ENCODE measurements at regions not wholly inside any gene's neighbourhood (a gene's known extent, or its start where the extent isn't known, plus 50 kb on each side); places are given as distances from the start of the nearest gene placed in this dataset.

DNA sequence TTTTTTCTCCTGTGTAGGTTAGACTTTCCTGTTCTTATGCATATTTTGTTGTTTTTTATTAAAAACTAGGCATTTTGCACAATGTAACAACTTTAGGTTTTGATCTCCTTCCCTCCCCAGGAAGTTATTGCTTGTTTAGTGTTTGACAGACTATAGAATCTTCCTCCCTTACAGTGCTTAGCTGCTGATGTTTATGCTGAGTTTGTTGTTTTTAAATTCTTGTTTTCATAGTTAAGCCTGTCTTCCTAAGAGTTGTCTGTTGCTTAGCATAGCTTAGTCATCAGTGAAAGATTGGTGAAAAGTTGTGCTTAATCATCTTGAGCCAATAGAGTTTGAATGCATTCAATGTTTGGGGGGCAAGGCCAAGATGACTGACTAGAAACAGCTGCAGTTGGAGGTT, 157.5 kb downstream of the NKX6-1 start:
- TF ChIP-seq GATA3 (IDR thresholded peaks at IDR 0.05; ENCODE audit: low read depth, low read length) (no peak), GATA2 (IDR thresholded peaks at IDR 0.05; ENCODE audit: low read depth, low read length) (no peak)

DNA sequence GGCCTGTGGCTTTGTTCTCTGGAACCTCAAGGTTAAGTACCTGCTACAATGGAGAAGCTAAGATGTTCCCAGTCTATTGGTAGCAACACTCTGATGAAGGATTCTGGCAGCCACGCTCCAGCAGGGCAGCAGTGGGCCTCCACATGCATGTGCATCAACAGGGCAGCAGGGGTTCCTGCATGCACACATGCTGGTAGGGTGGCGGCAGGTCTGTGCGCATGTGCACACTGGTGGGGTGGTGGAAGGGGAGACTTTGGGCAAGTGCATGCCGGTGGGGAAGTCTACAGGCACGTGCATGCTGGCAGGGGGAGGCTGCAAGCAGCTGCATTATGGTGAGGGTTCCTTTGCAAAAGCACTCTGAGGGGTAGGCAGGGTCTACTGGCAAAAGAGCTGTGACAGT, 160.7 kb downstream of the NKX6-1 start:
- TF ChIP-seq GATA3 (IDR thresholded peaks at IDR 0.05; ENCODE audit: low read depth, low read length) = no peak
- TF ChIP-seq GATA2 (IDR thresholded peaks at IDR 0.05; ENCODE audit: low read depth, low read length) = no peak

DNA sequence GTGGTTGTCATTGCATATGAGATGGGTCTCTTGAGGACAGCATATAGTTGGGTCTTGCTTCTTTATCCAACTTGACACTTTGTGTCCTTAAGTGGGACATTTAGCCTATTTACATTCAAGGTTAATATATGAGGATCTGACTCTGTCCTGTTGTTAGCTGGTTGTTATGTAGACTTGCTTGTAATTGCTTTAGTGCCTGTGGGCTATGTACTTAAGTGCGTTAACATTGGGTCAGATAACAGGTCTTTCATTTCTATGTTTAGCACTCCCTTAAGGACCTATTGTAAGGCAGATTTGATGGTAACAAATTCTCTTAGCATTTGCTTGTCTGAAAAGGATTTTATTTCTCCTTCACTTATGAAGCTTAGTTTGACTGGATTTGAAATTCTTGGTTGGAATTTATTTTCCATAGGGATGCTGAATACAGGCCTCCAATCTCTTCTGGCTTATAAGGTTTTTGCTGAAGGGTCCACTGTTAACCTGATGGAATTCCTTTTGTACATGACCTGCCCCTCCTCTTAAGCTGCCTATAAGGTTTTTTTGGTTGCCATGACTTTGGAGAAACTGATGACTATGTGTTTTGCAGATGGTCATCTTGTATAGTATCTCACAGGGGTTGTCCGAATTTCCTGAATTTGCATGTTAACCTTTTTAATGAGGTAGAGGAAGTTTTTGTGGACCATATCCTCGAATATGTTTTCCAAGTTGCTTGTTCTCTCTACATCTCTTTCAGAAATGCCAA, 162.0 kb downstream of the NKX6-1 start:
- no peak for TF ChIP-seq GATA3 (IDR thresholded peaks at IDR 0.05; ENCODE audit: low read depth, low read length)
- no peak for TF ChIP-seq GATA2 (IDR thresholded peaks at IDR 0.05; ENCODE audit: low read depth, low read length)

DNA sequence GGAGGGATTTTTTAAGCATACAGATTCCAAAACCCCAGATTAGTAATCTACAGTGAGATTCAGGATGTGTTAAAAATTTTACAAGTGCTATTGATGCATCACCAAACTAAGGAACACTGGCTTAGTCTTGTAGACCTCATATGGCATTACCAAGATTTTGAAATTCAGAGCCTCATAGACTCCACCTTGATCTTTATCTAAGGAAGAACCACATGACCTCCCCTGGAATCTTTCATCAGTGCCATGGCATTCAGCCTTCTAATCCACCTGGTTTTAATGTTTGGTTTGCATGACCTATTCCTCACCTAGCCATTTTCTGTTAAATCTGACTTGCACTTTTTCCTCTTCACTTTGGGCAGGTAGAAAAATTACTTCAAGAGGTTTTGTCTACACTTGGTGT, 171.6 kb downstream of the NKX6-1 start:
- TF ChIP-seq GATA3 (IDR thresholded peaks at IDR 0.05; ENCODE audit: low read depth, low read length) (no peak), GATA2 (IDR thresholded peaks at IDR 0.05; ENCODE audit: low read depth, low read length) (no peak)

DNA sequence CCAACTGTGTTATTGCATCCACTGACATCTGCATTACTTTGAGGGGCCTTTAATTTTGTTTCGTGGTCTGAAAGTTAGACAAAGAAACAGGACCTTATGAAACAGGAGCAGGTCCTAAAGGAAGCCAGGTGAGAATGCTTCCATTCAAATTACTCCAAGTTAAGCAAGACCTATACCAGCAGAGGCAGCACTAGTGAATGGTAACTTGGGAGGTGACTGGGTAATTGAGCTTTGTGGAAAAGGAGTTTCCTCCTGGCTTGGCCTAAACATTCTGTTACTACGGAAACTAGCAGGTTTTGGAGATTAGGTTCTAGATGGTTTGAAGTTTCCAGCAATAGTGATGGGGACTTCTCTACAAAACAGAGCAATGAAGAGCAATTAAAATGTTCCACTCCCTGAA, 173.5 kb downstream of the NKX6-1 start:
- no peak for TF ChIP-seq GATA3 (IDR thresholded peaks at IDR 0.05; ENCODE audit: low read depth, low read length)
- TF ChIP-seq GATA2 (IDR thresholded peaks at IDR 0.05; ENCODE audit: low read depth, low read length) = no peak

DNA sequence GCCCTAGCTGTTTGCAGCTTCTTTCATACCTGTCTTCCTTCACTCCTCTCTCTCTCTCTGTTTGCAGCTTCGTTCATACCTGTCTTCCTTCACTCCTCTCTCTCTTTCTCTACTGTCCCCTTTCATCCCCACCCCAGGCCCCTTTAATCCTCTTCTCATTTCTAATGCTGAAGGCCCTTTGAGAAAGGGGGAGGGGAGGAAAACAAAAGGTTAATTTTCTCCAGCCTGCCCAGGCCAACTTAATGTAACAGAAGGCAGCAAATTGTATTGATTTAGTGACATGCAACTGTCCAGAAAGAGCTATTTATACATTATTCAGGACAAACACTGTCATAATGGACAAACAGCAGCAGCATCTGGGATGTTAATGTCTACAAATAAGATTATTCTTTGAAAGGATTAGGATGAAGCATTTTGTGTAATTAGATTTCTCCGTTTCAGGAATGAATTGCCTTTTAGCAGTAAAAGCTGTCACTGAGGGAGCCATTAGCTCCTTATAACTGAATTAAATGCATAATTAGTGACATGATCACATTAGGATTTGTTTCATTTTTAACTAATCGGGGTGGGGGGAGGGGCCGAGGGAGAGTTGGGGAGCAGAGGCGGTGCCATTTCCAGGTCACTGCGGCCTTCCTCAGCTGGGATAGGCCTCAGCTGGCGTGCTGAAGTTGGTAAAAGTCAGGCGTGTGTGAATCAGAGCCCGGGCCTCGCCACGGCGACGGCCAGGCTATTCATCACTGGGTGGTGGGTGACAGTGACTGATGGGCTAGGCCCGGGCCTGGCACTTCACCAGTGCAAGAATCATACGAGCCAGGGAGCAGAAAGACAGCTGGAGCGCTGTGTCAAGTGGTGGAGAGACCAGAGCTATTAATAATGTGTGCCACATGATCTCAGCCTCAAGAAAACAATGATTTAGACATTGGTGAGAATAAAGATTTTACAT, 174.5 kb downstream of the NKX6-1 start:
- TF ChIP-seq GATA3 (IDR thresholded peaks at IDR 0.05; ENCODE audit: low read depth, low read length) (no peak), GATA2 (IDR thresholded peaks at IDR 0.05; ENCODE audit: low read depth, low read length) (no peak)

DNA sequence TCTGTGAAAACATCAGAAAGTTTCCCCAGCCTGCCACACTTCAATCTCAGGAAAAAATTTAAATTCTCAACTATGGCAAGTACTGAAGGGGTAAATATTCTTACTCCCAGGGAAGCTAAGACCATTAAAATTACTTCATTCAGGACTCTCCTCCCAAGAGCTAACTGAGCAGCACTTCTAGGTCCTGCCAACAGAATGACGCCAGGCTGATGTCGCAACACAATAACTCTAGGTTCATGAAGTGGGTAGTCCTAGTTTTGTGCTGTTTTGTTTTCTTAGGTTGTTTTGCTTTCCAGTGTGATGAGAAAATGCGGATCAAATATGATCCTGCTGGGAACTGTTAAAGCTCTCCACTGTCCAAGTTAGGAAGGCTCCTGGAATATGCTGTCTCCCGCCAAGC, 180.0 kb downstream of the NKX6-1 start:
- TF ChIP-seq GATA2 (IDR thresholded peaks at IDR 0.05; ENCODE audit: low read depth, low read length) (no peak), GATA3 (IDR thresholded peaks at IDR 0.05; ENCODE audit: low read depth, low read length) (no peak)

DNA sequence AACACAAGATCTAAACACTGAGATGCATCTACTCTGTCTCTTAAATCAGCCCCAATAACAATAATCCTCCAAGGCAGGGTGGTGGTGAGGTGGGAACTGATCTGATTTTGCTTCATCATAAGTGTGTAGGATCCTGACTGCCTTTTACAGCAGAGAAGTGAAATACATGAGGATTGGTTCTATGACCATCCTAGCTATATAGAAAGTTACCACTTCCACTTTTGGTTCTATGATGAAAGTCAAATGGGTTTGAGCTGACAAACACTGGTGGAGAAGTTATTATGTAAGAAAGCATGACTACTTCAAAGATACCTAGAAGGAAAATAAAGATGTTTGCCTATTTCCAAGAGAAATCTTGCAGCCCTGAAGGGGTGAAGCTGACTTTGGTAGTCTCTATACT, 181.6 kb downstream of the NKX6-1 start:
- TF ChIP-seq GATA2 (IDR thresholded peaks at IDR 0.05; ENCODE audit: low read depth, low read length) (no peak), GATA3 (IDR thresholded peaks at IDR 0.05; ENCODE audit: low read depth, low read length) (no peak)

DNA sequence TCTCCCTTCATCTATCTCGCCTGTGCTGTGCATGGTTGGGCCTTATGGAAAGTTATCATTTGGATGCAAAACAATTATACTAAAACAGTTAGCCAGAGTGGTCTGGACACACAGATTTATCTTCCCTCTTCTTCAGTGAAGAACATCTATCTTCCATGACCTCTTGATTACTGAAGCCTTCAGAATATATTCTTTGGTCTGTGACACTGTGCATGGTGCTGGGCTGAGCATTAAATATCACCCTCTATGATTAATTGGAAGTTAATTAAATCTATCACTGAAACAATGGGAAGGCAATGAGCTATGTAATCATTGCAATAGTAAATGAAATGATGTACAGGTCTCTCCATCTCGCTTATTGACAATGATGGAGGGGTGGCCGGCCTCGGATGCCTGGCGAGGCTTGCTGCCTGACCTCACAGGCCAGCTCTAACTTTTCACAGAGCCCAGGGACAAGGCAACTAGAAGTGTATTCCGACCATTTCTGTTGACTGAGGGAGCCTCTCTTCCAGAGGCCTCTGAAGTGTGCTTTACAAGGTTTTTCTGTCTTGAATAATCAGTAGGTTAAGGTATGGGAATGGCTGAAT, 186.6 kb downstream of the NKX6-1 start:
- TF ChIP-seq GATA2 (IDR thresholded peaks at IDR 0.05; ENCODE audit: low read depth, low read length) (no peak), GATA3 (IDR thresholded peaks at IDR 0.05; ENCODE audit: low read depth, low read length) (no peak)

DNA sequence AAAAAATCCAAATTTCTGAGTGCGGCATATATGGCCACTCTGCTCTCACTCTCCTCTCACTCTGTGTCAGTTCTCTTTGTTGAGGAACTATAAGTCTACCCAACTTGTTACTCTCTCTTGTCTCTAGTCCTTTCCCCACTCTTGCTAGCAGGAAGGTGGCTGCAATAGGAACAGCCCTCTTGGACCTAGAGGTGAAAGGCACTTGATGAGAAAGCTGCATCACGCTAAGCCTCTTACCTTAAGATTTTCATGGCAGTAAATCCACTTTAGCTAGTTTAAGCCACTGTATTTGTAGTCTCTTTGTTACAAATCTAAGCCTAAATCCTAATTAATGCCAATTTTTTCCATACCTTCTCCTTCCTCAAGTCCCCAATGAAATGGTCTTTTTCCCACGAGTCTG, 189.9 kb downstream of the NKX6-1 start:
- TF ChIP-seq GATA2 (IDR thresholded peaks at IDR 0.05; ENCODE audit: low read depth, low read length) (no peak), GATA3 (IDR thresholded peaks at IDR 0.05; ENCODE audit: low read depth, low read length) (no peak)

DNA sequence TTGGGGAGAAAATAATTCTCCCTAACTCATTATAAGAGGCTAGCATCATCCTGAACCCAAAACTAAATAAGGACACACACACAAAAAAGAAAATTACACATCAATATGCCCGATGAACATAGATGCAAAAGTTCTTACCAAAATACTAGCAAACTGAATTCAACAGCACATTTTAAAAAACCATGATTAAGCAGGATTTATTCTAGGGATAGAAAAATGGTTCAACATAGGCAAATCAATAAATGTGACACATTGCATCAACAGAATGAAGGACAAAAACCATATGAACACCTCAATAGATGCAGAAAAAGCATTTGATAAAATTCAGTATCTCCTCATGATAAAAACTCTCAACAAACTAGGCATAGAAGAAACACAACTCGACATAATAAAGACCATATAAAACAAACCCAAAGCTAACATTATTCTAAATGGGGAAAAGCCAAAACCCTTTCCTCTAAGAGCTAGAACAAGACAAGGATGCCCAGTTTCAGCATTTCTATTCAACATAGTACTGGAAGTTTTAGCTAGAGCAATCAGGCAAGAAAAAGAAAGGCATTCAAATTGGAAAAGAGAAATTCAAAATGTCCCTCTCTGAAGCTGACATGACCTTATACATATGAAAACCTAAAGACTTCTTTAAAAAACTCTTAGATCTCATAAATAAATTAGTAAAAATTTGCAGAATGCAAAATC, 200.9 kb downstream of the NKX6-1 start:
- no peak for TF ChIP-seq GATA3 (IDR thresholded peaks at IDR 0.05; ENCODE audit: low read depth, low read length)

DNA sequence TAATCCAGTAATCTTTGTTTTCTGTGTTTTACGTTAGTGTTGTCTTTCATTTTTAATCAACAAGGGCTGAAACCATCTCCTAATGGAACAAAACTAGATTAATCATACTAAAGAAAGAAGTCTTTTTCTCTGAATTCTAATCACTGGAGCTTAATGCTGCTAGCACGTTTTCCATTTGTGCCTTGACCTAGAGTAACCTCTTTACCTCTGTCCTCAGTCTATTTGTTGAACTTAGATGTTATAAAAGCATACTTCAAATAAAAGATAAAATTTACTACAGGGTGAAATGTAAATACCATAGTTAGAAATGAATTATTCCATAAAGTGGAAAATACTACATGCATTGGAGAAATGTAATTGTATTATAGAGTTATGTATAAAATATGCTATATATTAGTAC, 207.1 kb downstream of the NKX6-1 start:
- TF ChIP-seq GATA2 (IDR thresholded peaks at IDR 0.05; ENCODE audit: low read depth, low read length) = no peak
- no peak for TF ChIP-seq GATA3 (IDR thresholded peaks at IDR 0.05; ENCODE audit: low read depth, low read length)

DNA sequence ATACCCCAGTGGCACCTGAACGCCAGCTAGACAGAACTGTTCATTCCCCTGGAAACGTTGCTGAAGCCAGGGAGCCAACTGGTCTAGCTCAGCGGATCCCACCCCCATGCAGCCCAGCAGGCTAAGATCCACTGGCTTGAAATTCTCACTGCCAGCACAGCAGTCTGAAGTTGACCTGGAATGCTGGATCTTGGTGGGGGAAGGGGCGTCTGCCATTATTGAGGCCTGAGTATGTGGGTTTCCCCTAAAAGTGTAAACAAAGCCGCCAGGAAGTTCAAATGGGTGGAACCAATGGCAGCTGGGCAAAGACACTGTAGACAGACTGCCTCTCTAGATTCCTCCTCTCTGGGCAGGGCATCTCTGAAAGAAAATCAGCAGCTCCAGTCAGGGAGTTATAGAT, 213.0 kb downstream of the NKX6-1 start:
- TF ChIP-seq GATA3 (IDR thresholded peaks at IDR 0.05; ENCODE audit: low read depth, low read length) (no peak), GATA2 (IDR thresholded peaks at IDR 0.05; ENCODE audit: low read depth, low read length) (no peak)

DNA sequence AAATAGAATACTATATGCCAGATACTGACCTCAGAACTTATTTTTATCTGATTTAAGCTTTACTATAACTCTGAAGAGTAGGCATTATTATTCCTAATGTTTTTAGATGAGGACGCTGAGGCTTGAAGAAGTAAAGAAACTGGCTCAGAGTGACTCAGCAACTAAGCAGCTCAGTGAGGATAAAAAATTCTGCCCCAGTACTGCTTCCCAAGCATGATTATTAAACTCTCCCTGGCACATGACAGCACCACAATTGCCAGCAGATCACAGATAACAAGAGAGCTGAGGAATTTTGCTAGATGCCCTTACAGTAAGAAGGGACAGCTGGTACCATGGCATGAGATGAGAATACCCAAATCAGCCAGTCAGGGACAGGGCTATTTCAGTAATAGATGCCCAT, 219.4 kb downstream of the NKX6-1 start:
- no peak for TF ChIP-seq GATA3 (IDR thresholded peaks at IDR 0.05; ENCODE audit: low read depth, low read length)
- TF ChIP-seq GATA2 (IDR thresholded peaks at IDR 0.05; ENCODE audit: low read depth, low read length) = no peak

All from SH-SY5Y (cell line).